ENCODE measurements at regions not wholly inside any gene's neighbourhood (a gene's known extent, or its start where the extent isn't known, plus 50 kb on each side); places are given as distances from the start of the nearest gene placed in this dataset.

- TF ChIP-seq CTCF (IDR thresholded peaks at IDR 0.05; ENCODE audit: low read depth, low read length), result no peak
- H3K4me3 ChIP-seq (ENCODE audit: low read depth, low read length), result no peak overlapping the region
- in situ Hi-C loops (cut with HindIII; ENCODE audit: low sequenced_read_pairs), result no loop called here
- peak; percentile 74 for DNase-seq (ENCODE audit: low read depth, low spot score)
Measured at GRCh38 chr4:159002950-159003349, 99.9 kb upstream of the RAPGEF2 start.

- DNase-seq (ENCODE audit: low read depth, low spot score), result peak; percentile 49
- no peak for TF ChIP-seq CTCF (IDR thresholded peaks at IDR 0.05; ENCODE audit: low read depth, low read length)
- no peak overlapping the region for H3K4me3 ChIP-seq (ENCODE audit: low read depth, low read length)
- in situ Hi-C loops (cut with HindIII; ENCODE audit: low sequenced_read_pairs), result no loop called here
Measured at GRCh38 chr4:159003420-159004253, 99.2 kb upstream of the RAPGEF2 start.

GRCh38 chr4:159006202-159006601 is 96.7 kb upstream of the RAPGEF2 start:
- no peak overlapping the region for H3K4me3 ChIP-seq (ENCODE audit: low read depth, low read length)
- no peak for TF ChIP-seq CTCF (IDR thresholded peaks at IDR 0.05; ENCODE audit: low read depth, low read length)
- in situ Hi-C loops (cut with HindIII; ENCODE audit: low sequenced_read_pairs), result no loop called here
- DNase-seq (ENCODE audit: low read depth, low spot score), result peak; percentile 81

- in situ Hi-C loops (cut with HindIII; ENCODE audit: low sequenced_read_pairs), result no loop called here
- TF ChIP-seq CTCF (IDR thresholded peaks at IDR 0.05; ENCODE audit: low read depth, low read length), result no peak
- H3K4me3 ChIP-seq (ENCODE audit: low read depth, low read length), result no peak overlapping the region
- no peak for DNase-seq (ENCODE audit: low read depth, low spot score)
Measured at GRCh38 chr4:159008671-159009070, 94.2 kb upstream of the RAPGEF2 start.

- no peak overlapping the region for H3K4me3 ChIP-seq (ENCODE audit: low read depth, low read length)
- no peak for TF ChIP-seq CTCF (IDR thresholded peaks at IDR 0.05; ENCODE audit: low read depth, low read length)
- in situ Hi-C loops (cut with HindIII; ENCODE audit: low sequenced_read_pairs), result no loop called here
Measured at GRCh38 chr4:159009521-159009920, 93.4 kb upstream of the RAPGEF2 start.

GRCh38 chr4:159010100-159010499 is 92.8 kb upstream of the RAPGEF2 start:
- TF ChIP-seq CTCF (IDR thresholded peaks at IDR 0.05; ENCODE audit: low read depth, low read length), result no peak
- in situ Hi-C loops (cut with HindIII; ENCODE audit: low sequenced_read_pairs), result no loop called here
- H3K4me3 ChIP-seq (ENCODE audit: low read depth, low read length), result no peak overlapping the region
- DNase-seq (ENCODE audit: low read depth, low spot score), result no peak

More at GRCh38 chr4:159009521-159009920, 93.4 kb upstream of the RAPGEF2 start:
- no peak for DNase-seq (ENCODE audit: low read depth, low spot score)

All from astrocyte of the spinal cord (primary cell).